Subcutaneous abdominal adipose tissue (tissue), 5 donors: ENCODE measurements at regions not wholly inside any gene's neighbourhood (a gene's known extent, or its start where the extent isn't known, plus 50 kb on each side); places are given as distances from the start of the nearest gene placed in this dataset.

Source experiments
- H3K27ac ChIP-seq: one replicate; pipeline ENCODE4 v1.7.0; 2013; ENCODE audit warnings: low read depth, mild to moderate bottlenecking, inconsistent platforms, low read length, moderate library complexity
- H3K27me3 ChIP-seq, 5 donors: one replicate each; pipeline ENCODE4 v1.7.0; 2013; ENCODE audit warnings: low read length in 5 of 5, inconsistent platforms in 1 of 5; ENCODE audit not compliant: control insufficient read depth in 5 of 5, insufficient read depth in 4 of 5
- H3K36me3 ChIP-seq, 5 donors: one replicate each; pipeline ENCODE4 v1.7.0; 2013; ENCODE audit warnings: low read length in 5 of 5; ENCODE audit not compliant: control insufficient read depth in 5 of 5, insufficient read depth in 5 of 5
- H3K4me1 ChIP-seq, 5 donors: one replicate each; pipeline ENCODE4 v1.7.0; 2013; ENCODE audit warnings: low read length in 5 of 5, mild to moderate bottlenecking in 3 of 5, moderate library complexity in 1 of 5; ENCODE audit not compliant: control insufficient read depth in 5 of 5, insufficient read depth in 5 of 5
- H3K4me3 ChIP-seq, 5 donors: one replicate each; pipeline ENCODE4 v1.7.0; 2013; ENCODE audit warnings: low read length in 5 of 5, low read depth in 1 of 5
- H3K9ac ChIP-seq, 5 donors: one replicate each; pipeline ENCODE4 v1.7.0; 2013; ENCODE audit warnings: low read length in 5 of 5, mild to moderate bottlenecking in 4 of 5, moderate library complexity in 3 of 5
- H3K9me3 ChIP-seq, 5 donors: one replicate each; pipeline ENCODE4 v1.7.0; 2013; ENCODE audit warnings: low read length in 5 of 5; ENCODE audit not compliant: control insufficient read depth in 5 of 5
- donor health status: healthy.
- donor health status: healthy.
- donor health status: healthy.
- donor health status: healthy.
- donor health status: healthy.

- no peaks in the 10 kb centered on the region for H3K36me3 ChIP-seq
- no peak overlapping the region for H3K4me3 ChIP-seq
- H3K4me1 ChIP-seq: peaks cover 0 to 9% (median 0%) of the 10 kb centered on the region in 5 donors
- H3K27me3 ChIP-seq: no peaks in the 10 kb centered on the region
- no peaks in the 10 kb centered on the region for H3K9me3 ChIP-seq
- no peak overlapping the region for H3K9ac ChIP-seq
- no peak overlapping the region for H3K27ac ChIP-seq
Observed at GRCh38 chr3:152618529-152618928, 216.4 kb upstream of the P2RY1 start.

GRCh38 chr3:152619691-152620090, 215.2 kb upstream of the P2RY1 start:
- no peak overlapping the region for H3K9ac ChIP-seq
- no peak overlapping the region for H3K4me3 ChIP-seq
- H3K27ac ChIP-seq: no peak overlapping the region
- no peaks in the 10 kb centered on the region for H3K27me3 ChIP-seq
- H3K9me3 ChIP-seq: no peaks in the 10 kb centered on the region
- H3K4me1 ChIP-seq: peaks cover 0 to 9% (median 0%) of the 10 kb centered on the region in 5 donors
- H3K36me3 ChIP-seq: no peaks in the 10 kb centered on the region

DNA sequence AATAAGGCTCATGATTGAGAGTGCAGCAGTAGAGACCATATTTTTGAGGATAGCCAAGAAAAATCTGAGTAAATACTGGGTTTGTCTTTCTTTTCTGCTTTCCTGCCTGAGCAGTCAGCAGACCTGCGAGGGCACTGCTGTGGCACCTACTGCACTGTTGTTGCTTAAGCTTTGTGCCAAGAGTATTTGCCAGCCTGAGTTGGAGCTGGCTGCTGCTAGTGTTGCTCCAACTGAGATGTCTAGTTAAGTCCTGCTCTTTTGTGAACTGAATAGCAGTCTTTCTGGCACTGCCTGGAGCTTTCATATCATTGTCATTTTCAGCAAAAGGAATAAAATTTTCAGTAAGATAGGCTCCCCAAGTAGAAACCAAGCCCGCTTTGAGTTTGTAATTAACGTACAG, 214.5 kb upstream of the P2RY1 start:
- Histone ChIP-seq H3K4me1 (peaks cover 0 to 9% (median 0%) of the 10 kb centered on the region in 5 donors), H3K36me3 (no peaks in the 10 kb centered on the region), H3K9me3 (no peaks in the 10 kb centered on the region), H3K9ac (no peak overlapping the region), H3K4me3 (no peak overlapping the region), H3K27me3 (no peaks in the 10 kb centered on the region), H3K27ac (no peak overlapping the region)

- Histone ChIP-seq H3K4me3 (no peak overlapping the region), H3K9me3 (no peaks in the 10 kb centered on the region), H3K9ac (no peak overlapping the region), H3K36me3 (no peaks in the 10 kb centered on the region), H3K4me1 (peaks cover 0 to 9% (median 0%) of the 10 kb centered on the region in 5 donors), H3K27ac (no peak overlapping the region), H3K27me3 (no peaks in the 10 kb centered on the region)
Observed at GRCh38 chr3:152621006-152621868, 213.7 kb upstream of the P2RY1 start.

- Histone ChIP-seq H3K9ac (no peak overlapping the region), H3K9me3 (no peaks in the 10 kb centered on the region), H3K27ac (no peak overlapping the region), H3K36me3 (no peaks in the 10 kb centered on the region), H3K4me1 (peaks cover 0 to 9% (median 0%) of the 10 kb centered on the region in 5 donors), H3K4me3 (no peak overlapping the region), H3K27me3 (no peaks in the 10 kb centered on the region)
Observed at GRCh38 chr3:152621967-152622810, 212.7 kb upstream of the P2RY1 start.

DNA sequence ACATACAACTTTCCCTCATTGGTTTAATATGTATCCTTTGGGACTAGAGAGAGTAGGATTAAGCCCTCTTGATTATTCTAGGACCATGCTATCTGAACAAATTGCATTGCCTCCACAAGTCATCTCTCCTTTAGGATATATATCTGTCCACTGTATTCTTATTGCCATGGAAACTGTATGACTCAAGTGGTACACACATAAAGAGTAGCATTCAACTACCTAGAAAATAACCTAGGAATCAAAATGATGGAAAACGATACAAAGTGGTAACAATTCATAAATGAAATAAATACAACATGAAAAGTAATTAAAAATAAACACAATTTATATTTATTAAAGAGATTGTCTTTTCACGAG, 212.1 kb upstream of the P2RY1 start:
- H3K4me1 ChIP-seq: peaks cover 0 to 9% (median 0%) of the 10 kb centered on the region in 5 donors
- no peak overlapping the region for H3K9ac ChIP-seq
- no peaks in the 10 kb centered on the region for H3K9me3 ChIP-seq
- no peaks in the 10 kb centered on the region for H3K27me3 ChIP-seq
- no peak overlapping the region for H3K27ac ChIP-seq
- no peaks in the 10 kb centered on the region for H3K36me3 ChIP-seq
- no peak overlapping the region for H3K4me3 ChIP-seq

GRCh38 chr3:152623286-152623911, 211.5 kb upstream of the P2RY1 start:
- H3K9ac ChIP-seq: no peak overlapping the region
- H3K36me3 ChIP-seq: no peaks in the 10 kb centered on the region
- peaks cover 0 to 9% (median 0%) of the 10 kb centered on the region in 5 donors for H3K4me1 ChIP-seq
- H3K27me3 ChIP-seq: no peaks in the 10 kb centered on the region
- no peak overlapping the region for H3K4me3 ChIP-seq
- H3K27ac ChIP-seq: no peak overlapping the region
- no peaks in the 10 kb centered on the region for H3K9me3 ChIP-seq

DNA sequence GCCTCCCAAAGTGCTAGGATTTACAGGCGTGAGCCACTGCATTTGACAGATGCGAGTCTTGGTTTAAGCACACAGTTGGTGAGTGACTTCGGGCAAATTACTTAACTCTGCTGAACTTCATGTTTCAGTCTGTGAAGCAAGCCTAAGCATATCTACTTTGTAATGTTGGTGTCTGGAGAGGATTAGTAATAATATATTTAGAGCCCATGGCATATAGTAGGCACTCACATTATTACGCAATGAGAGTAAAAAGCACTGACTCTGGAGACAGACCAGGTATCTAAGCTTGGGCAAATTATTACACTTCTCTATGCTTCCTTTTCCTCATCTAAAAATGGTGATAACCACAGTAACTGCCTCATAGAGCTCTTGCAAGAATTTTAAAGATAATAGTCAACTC, 208.7 kb upstream of the P2RY1 start:
- Histone ChIP-seq H3K4me3 (no peak overlapping the region), H3K27me3 (no peaks in the 10 kb centered on the region), H3K9me3 (peaks cover 0 to 3% (median 0%) of the 10 kb centered on the region in 5 donors), H3K36me3 (no peaks in the 10 kb centered on the region), H3K4me1 (no peaks in the 10 kb centered on the region), H3K27ac (no peak overlapping the region), H3K9ac (no peak overlapping the region)

DNA sequence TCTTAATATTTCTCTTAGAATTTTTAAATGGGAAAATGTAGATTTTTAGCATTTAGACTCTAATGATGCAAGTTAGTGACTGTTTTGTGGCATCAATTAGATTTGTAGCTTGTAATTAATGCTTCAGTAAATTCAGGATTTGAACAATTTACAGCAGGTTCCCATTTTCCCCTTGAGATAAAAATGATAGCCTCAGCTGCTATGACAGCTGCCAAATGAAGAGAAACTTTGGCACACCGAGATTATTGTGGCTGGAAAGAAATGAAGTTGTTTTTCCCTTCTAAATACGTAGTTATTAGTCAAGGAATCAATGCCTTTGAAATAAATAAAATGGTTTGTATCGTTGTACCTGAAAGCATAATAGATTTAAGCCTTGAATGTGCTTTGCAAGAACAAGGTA, 206.4 kb upstream of the P2RY1 start:
- no peak overlapping the region for H3K27ac ChIP-seq
- H3K9ac ChIP-seq: no peak overlapping the region
- H3K4me3 ChIP-seq: no peak overlapping the region
- peaks cover 0 to 3% (median 0%) of the 10 kb centered on the region in 5 donors for H3K9me3 ChIP-seq
- H3K36me3 ChIP-seq: no peaks in the 10 kb centered on the region
- H3K4me1 ChIP-seq: no peaks in the 10 kb centered on the region
- H3K27me3 ChIP-seq: no peaks in the 10 kb centered on the region
